NCI-H82 (cell line): ENCODE measurements at regions not wholly inside any gene's neighbourhood (a gene's known extent, or its start where the extent isn't known, plus 50 kb on each side); places are given as distances from the start of the nearest gene placed in this dataset.

ENCODE experiments used
- DNase-seq: peaks from one replicate; lab custom pipeline; 2025; lab: John Stamatoyannopoulos, UW

DNA sequence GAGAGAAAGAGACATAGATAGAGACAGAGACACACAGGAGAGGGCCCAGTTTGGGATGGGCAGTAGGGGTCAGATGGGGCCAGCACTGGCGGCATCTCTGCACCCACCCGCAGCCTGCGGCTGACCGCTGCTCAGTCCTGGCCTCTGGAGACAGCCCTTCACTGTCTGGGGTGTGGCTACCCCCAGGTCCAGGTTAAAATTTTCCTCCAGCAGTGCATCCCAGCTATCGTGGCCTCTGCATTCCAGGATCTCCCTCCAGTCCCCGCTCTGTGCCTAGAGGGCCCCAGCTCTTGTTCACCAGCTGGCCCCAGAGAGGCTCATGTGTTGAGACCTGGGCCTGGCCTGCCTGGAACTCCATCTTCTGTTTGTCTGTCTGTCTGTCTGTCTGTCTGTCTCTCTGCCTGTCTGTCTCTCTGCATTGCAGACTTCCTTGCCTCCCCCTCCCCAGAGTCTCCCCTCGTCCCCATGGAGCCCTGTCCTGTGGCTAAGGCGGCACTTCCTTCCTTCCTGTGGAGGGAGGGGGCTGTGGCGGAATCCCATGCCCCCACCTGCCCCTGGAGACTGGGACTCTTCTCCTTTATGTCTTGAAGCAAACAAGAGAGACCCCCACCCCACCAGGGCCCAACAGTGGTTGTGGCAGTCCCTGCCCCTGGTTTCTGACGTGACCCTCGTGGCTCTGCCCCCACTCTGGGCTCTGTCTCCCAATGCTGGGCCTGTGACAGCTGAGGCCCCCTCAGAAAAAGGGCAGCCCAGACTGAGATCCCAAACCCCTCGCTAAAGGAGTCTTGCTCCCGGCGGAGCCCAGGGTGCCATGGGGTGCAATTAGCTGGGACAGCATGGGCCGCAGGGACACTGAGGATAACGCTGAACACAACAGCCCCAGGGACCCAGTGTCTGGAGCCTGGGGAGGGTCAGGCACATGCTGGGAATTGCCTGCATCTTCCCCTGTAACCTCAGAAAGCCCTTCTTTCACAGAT lies 241.8 kb downstream of the NPHP4 start:
- no peak for DNase-seq

DNA sequence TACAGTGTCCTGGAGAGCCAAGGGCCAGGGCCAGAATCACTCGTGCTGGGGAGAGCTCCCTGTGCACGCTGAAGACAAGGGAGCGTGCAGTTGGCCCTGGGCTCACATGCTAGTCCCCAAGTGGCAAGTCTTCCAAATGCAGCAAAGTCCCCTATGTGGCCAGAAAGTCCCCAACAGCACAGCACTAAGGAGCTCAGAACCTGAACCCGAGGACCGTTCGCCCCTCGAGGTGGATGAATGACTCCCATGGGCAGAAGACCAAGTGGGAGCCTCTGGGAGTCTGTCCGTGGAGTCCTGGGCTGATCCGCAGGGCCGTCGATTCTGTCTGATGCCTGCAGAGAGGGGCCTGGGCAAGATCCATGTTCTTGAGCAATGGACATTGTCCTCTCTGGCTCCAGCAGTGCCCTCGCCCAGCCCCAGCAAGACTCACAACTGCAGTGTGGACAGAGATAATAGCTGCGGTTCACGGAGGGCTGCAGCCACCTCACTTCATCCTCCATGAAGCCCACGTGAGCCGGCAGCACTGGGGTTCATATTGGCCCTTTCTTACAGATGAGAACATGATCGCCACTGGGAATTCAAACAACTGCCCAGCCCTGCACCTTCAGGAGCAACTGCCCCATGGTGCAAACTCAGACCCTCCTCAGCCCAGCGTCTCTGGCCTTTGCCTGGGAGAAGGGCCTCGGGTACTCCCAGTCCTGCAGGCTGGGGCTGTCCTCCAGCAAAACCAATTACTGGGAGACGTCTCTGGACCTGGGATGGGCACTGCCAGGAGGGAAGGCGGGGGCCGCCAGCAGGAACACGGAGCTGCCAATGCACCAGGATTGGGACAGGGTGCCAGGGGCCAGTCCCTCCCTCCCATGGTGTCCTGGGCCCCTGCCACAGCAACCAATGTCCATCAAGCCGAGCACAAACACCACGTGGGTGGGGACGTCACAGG lies 243.7 kb downstream of the NPHP4 start:
- DNase-seq: no peak

DNA sequence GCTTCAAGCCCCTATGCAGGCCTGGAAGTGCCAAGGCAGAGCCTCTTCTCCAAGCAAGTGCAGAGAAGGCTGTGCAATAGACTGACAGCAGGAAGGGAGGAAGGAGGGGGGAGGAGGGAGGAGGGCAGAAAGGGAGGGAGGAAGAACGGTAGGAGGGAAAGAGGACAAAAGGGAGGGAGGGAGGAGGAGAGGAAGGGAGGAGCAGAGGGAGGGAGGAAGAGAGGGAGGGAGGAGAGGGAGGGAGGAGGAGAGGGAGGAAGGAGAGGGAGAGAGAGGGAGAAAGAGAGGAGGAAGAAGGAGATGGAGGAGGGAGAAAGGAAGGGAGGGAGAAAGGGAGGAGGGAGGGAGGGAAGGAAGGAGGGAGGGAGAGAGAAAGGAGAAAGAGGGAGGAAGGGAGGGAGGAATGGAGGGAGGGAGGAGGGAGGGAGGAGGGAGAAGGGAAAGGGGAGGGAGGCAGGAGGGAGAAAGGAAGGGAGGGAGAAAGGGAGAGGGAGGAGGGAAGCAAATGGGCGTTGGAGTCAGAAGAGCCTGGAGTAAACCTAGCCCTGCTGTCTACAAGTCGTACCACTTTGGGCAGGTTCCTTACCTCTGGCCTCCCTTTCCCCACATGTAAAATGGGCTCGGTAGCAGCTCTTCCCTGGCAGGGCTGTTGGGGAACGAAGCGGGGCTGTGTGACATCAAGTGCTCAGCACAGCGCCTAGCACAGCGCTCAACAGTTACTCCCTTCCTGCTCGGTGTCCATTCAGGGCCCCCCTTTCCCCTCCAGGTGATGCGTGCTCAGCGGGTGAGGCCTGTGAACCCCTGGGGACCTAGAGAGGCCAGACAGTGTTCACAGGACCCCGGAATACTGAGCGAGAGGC lies 244.6 kb downstream of the NPHP4 start:
- peak; percentile 12 for DNase-seq

DNA sequence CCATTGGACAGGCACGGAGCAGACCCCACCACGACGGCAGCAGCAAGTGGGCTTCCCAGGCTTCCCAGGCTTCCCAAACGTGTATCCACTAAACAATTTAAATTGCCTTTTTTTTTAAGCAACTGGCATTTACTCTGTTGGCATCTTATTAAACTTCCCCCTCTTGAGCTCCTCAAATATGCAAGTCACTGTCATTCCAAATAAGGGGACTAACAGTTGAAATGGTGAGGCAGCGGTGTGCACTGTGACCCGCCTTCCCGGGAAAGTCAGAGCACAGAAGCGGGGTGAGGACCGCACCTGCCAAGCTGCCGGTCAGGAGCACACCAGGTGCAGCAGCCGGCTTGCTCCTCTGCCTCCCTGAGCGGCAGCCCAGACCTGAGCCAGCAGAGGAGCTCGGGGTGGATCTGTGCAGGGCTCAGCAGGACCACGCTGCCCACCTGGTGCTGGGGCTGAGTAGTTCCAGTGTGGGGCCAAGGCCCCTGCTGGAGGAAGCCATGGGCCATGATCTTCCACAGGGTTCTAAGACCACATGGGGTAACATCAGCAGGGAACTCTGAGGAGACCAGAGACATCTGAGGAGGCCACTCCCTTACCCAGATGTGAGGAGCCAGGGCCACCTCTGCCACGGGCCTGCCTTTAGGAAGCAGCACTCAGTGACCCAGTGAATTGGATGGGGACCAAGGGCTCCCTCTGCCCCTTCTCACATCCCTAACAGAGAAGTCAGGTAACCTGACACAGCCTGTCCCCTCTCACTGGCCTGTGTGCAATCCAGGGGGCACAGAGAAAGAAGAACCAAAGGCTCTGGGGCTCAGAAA lies 245.4 kb downstream of the NPHP4 start:
- no peak for DNase-seq

DNA sequence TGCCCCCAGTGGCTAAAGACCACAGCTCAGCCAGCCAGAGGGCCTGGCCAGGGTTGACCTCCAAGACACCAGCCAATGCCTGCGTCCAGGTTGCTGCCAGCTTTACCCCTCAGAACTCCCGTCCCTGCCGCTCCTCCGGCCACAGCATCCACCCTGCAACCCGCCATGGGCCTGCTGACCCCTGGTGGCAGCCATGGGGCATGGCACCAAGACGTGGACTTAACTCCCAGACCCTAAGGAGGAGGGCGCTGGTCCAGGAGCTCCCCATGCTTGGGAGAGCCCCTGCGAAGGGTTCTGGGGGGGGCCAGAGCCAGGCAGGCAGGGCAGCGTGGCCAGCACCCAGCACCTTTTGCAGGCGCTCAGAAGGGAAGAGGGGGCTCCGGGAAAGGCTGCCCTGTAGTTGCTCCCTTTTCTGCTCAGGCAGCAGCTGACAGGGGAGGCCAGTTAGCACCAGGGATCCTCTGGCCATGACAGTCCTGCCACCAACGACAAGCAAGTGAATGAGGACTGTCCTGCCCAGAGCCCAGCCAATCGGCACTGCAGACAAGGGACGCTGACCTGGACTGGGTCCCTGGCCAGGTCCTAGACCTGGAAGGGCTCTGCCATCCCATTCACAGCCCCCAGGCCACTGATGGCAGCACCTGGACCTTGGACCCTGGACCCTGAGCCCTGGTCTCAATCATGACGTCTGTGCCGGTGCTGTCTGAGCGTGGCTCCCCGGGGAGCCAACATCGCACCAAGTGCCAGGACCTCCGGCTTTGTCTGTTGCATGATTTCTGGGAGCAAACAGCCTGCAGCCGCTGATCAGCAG lies 246.2 kb downstream of the NPHP4 start:
- DNase-seq: peak; percentile 82

DNA sequence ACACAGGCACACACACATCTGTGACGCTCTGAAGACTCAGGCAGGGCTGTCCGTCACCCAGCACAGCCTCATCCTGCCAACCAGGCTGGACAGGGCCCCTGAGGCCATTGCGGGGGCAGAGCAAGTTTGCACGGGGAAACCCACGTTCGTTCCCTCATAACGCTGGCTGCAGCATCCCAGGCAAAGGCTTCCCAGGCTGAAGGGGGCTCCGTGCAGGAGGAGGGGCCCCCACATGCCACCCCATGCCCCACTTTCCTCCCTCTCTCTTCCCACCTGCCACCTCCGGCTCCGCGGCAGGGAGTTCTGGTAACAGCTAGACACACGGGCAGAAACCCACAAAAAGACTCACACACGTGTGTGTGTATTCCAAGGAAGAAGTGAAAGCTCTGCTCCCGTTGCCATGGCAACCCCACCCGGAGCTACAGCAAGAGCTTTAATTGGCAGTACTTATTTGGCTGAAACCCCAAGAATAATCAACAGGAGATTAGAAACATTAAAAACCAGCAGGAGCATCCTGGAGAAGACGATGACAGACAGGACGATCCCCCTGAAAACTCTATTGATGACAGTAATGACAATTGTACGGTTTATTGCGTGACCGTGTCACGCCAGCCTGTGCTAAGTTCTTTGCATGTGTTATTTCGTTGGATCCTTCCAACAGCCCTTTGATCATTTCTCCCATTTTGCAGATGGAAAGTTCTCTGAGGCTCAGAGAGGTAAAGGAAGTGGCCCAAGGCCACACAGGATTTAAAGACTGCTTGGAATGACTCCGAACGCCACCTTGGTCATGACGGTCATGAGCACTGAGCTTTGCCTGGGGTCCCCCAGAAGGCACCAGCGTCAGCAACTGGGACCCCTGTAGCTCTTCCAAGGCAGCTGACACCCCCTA lies 247.1 kb downstream of the NPHP4 start:
- DNase-seq: no peak

DNA sequence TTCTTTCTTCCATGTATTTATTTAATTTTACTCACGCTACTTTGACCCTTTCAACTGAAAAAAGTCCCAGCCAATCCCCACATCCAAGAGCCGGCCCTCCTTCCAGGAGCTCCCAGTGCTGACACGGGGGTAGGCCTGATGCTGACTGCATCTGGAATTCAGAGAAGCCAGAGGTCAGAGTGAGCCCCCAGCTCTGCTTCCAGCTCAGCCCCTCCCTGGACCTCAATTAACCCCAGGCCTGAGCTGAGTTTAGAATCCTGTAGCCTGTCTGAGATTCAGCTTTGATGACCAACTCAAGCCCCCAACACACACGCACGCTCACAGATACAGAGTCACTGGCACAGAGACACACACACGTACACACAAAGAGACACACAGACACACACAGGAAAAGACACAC lies 247.9 kb downstream of the NPHP4 start:
- DNase-seq: no peak

DNA sequence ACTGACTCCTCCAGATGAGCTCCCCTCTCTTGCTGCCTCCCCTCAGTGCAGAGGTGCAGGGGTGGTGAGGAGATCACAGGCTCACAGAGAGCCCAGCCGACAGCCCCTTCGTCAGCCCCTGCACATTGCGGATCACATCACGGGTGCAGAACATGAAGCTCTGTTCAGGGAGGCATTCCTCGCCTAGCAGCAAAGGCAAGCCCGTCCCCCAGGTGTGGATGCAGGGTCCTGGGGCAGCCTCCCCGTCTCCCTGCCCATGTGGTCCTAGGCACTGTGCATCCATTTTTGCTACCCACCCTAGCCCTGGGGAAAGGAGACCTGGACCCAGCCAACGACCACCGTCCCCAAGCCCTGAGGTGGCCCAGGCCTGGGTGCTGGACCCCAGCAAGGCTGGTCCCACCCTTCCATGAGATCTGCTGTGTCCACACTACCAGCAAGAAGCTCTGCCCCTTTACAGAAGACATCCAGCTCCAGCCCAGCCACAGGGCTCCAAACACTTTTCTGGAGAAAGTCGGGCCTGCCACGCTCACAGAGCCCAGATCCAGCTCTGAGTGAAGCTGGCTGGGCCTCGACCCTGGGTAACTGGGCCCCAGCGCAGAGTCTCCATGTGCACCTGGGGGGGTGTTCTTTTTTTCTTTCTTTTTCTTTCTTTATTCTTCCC lies 248.7 kb downstream of the NPHP4 start:
- DNase-seq: no peak

DNA sequence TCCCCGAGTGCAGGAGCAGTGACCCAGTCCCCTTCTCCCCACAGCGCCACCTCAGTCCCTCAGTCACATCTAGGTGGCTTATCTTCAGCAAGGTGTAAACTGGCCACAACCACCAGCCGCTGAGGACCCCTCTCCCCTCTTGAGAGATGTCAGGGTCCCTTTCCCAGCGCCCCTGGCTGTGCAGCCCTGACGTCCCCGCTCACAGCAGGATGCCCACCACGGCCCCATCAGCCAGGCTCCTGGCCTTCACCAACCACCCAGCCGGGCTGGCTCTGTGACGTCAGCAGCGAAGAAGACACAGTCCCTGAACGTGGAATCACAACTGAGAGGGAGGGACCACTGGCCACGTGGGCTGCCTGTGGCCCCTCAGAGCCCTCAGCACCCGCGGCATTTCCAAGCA lies 249.4 kb downstream of the NPHP4 start:
- DNase-seq: no peak

DNA sequence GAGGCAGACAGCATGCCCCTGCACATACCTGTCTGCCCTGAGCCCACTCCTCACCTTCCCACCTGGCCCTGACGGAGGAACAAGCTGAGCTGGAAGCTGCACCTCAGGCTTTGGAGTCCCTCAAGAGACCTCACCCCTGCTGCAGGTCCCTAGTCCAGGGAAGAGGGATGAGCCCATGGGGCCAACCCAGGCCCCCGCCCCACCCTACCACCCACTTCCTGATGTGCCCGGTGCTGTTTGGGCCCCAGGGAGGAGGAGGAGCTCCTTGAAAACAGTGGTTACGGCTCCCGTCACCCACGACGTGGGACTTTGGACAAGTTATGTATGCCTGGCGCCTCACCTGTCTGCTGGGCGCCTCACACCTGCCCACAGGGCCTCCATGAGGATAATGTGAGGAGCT lies 250.2 kb downstream of the NPHP4 start:
- no peak for DNase-seq

DNA sequence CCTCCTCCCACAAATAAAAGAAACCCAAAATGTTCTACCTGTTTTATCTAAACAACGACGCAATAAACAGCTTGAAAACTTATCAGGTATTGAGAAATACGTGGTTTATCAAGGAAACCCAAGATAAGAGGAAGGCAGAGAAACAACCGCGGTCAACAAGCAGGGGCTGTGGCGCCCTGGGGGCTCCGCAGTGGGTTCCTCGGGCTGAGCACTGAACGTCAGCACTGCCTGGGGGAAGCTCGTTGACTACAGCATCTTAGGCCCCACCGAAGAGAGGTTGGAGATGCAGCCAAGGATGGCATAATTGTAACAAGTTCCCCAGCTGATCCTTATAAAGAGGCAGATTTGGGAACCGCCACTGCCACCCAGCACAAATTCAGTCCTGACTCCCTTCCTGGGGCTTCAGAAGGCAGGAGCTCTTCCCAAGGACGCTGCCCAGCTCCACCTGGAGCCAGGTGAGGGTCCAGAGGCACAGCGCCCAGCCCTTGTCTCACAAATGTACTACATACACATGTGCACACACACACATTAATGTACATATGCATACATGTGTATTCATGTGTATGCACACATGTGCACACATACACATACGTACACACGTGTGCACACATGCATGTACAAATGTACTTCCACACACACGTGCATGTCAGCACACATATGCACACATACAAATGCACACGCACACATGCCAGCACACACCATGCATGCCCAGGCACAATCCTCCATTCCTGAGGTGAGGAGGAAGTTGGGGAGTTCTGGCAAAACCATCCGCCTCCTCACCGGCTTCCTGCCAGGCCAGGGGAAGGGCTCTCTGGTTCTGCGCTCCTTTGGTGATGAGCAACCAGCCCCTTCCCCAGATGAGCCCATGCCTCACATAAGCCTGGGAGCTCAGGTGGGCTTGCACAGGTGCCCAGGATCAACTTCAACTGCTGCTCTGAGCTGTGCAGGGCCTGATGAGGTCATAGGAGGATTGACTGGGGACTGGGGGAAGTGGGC lies 251.1 kb downstream of the NPHP4 start:
- DNase-seq: no peak

DNA sequence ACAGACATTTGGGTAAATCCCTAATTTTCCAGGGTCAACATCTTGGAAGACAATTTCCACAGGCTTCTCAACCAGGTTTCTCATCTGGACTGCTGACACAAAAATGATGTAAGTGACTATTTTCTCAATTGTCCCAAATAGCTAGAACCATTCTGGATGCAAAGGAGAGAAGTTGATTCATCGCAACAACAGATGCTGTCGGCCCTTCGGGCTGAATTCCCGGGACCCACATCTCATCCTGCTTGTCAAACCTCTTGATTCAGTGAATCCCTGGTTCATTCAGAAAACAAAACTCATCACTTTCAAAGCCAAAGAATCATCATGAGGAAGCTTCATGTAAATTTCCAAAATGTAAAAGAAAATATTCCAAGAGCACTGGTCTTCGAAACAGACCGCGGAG lies 251.8 kb downstream of the NPHP4 start:
- no peak for DNase-seq

DNA sequence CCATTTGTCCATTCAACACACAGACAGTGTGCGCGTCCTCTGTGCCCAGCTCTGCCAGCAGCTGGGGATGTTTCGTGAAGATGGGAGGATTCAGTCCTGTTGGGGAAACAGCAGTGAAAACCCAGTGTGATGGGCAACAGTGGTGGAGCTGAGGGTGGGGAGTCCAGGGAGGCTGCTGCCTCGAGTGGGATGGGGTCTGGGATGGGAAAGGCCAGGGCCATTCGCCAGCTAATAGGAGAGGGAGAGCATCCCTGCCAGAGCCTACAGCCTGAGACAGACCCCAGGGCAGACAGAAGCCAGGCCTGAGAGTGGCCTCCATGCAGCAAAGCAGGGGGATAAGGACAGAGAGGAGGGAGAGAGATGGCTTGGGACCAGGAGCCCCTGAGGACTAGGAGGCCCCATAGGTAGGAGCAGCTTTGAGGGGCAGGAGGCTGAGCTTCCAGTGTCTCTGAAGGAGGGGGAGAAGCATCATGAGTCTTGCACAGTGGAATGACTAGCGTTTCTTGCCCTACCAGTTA lies 252.6 kb downstream of the NPHP4 start:
- DNase-seq: no peak

DNA sequence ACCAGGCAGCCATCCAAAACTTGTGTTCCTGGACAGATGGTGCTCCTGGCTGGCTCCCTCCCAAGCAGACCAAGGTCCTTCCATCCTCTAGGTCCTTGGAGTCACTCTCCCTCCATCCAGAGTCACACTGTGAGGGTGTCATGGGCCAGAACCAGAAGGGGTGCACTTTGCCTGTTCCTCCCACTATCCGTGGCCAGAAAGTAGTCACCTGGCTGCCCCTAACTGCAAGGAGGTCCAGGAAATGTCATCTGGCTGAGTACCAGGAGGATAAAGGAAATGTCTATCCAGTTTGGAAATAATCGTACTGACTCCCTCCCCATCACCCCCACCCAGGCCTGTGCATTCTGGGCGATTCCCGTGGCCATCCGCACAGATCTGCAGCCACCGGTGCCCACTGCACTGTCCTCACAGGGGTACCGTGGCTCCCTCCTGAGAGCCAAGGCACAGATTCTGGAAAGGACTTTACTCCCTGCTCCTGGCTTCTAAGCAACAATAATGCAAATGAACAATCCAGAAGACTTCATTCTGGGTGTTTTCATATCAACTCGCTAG lies 253.2 kb downstream of the NPHP4 start:
- no peak for DNase-seq

DNA sequence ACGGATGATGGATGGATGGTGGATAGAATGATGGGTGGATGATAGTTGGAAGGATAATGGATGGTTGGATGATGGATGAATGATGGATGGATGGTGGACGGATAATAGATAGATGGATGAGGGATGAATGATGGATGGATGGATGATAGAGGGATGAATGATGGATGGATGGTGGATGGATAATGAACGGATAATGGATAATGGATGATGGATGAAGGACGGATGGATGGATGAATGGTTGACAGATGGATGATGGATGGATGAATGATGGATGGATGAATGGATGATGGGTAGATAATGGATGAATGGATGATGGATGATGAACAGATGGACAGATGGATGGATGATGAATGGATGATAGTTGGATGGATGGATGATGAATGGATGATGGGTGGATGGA lies 255.1 kb downstream of the NPHP4 start:
- no peak for DNase-seq

DNA sequence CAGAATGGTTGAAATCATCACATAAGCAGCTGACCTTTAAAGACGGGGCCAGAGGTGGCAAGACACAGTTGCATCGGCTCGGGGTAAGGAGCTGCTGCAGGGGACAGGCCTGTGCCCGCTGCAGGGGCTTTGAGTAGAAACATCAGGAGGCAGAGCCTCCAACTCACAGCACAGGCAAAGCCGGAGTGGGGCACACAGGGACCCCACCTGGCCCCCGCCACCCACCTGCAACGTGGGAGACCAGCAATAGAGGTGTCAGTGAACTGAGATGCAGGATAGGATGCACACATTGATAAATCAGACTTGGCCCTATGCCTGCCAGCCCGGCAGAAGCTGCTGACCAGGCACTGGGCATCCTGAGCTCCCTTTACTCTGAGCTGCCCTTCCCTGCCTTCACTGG lies 257.2 kb downstream of the NPHP4 start:
- DNase-seq: no peak

DNA sequence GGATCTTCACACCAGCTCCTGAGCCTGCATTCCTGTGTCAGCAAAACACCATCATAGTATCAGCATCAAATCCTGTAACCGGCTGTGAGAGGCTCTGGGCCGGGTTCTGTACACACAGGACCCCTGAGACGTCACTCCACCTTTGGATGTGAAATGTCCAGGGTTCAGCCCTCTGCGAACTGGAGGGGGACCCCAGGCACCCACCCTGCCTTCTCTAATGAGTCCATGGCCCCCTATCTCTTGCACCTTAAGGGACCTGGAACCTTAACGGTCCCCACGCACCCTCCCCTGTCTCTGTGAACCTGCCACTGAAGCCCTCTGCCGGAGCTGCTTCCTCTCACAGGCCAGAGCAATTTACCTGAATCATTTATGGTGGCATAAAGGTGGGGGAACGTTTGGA lies 257.8 kb downstream of the NPHP4 start:
- DNase-seq: no peak
